ENCODE measurements at regions not wholly inside any gene's neighbourhood (a gene's known extent, or its start where the extent isn't known, plus 50 kb on each side); places are given as distances from the start of the nearest gene placed in this dataset.

DNA sequence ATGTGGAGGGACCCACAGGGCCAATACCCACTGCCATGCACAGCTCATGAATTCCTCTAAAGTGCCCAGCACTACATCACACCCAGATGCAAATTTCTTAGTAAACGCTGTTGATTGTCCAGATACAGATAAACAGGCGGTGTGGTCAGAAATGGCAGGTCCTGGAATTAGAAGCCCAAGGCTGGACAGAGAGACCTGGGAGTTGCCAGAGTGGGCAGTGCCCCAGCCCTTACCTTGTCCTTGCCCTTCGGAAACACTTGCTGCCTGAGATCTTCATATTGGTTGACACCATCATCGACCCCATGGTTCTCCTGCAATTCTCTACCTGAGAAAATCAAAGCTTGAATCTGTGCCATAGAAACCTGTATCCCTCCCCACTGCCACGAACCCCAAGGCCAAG, 149.3 kb upstream of the ETV3 start:
- H3K27ac Mint-ChIP-seq, result no peak overlapping the region
- H3K36me3 Mint-ChIP-seq (ENCODE audit: low read depth), result no peaks in the 10 kb centered on the region
- DNase-seq, result no peak
- H3K4me1 Mint-ChIP-seq, result peaks cover 3% of the 10 kb centered on the region
- H3K27me3 Mint-ChIP-seq, result peaks cover 27% of the 10 kb centered on the region
- H3K4me3 Mint-ChIP-seq, result no peak overlapping the region
- intact Hi-C loops (cut with micrococcal nuclease), result no loop called here
- ChIA-PET CTCF (no interaction called here), POLR2A (no interaction called here)
- TF ChIP-seq, protein P1, sequence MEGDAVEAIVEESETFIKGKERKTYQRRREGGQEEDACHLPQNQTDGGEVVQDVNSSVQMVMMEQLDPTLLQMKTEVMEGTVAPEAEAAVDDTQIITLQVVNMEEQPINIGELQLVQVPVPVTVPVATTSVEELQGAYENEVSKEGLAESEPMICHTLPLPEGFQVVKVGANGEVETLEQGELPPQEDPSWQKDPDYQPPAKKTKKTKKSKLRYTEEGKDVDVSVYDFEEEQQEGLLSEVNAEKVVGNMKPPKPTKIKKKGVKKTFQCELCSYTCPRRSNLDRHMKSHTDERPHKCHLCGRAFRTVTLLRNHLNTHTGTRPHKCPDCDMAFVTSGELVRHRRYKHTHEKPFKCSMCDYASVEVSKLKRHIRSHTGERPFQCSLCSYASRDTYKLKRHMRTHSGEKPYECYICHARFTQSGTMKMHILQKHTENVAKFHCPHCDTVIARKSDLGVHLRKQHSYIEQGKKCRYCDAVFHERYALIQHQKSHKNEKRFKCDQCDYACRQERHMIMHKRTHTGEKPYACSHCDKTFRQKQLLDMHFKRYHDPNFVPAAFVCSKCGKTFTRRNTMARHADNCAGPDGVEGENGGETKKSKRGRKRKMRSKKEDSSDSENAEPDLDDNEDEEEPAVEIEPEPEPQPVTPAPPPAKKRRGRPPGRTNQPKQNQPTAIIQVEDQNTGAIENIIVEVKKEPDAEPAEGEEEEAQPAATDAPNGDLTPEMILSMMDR (IDR thresholded peaks at IDR 0.05), result no peak
- ATAC-seq (ENCODE audit: low read depth), result no peak
- no peaks in the 10 kb centered on the region for H3K9me3 Mint-ChIP-seq

DNA sequence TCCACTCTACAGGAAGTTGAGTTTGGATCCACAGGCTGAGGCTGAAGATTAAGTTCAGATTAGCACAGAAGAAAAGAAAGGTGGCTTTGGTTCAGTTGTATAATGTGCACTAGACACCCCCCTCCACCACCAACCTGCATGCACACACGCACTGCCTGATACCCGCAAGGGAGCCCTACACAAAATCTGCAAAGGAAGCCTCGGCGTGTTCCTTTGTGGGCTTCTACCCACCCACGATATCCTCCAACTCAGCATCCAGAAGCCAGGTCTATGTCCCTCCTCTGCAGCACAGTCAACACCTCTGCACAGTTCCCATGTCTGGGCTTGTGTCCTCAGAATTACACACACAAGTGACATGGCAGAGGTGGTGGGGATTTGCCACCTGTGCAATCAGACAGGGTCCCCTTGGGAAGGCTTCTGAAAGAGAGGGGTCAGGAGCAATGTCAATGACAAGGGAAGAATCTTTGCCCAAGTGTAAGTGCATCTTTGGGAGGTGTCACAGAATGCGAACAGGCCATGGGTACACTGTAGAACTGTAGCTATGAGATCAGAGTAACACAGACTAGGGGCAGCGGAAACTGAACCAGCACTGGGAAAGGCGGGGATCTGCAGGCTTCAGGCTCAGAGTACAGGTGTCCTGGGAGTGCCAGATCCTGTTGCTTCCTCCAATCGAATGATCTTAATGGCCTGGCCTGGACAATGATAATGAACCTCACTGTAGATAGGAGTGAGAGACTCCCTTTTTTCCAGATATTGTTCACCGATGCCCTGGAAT, 148.6 kb upstream of the ETV3 start:
- DNase-seq (no peak), ATAC-seq (ENCODE audit: low read depth) (no peak)
- intact Hi-C loops (cut with micrococcal nuclease), result no loop called here
- H3K4me1 Mint-ChIP-seq, result peaks cover 3% of the 10 kb centered on the region
- H3K36me3 Mint-ChIP-seq (ENCODE audit: low read depth), result no peaks in the 10 kb centered on the region
- H3K9me3 Mint-ChIP-seq, result no peaks in the 10 kb centered on the region
- ChIA-PET CTCF (no interaction called here), POLR2A (no interaction called here)
- TF ChIP-seq, protein P1 (IDR thresholded peaks at IDR 0.05), result no peak
- H3K27ac Mint-ChIP-seq, result no peak overlapping the region
- peaks cover 33% of the 10 kb centered on the region for H3K27me3 Mint-ChIP-seq
- H3K4me3 Mint-ChIP-seq, result no peak overlapping the region

DNA sequence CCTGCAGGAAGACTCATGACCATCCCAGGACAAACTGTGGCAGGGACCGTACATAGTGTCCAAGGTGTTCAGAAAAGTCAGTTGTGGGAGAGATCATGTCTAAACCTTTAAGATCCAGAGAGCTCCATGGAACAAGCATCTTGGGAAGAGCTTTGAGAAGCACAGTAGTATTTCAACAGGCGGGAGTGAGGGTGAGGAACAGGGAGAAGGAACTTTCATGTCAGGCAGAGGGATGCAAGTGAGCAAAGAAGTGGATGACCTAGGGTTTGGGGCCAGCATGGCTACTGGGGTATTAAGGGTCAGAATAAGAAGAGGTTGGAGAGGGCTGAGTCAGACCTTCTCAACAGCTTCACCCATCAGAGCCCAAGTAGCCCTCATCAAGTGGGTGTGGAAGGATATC, 147.9 kb upstream of the ETV3 start:
- no peaks in the 10 kb centered on the region for H3K9me3 Mint-ChIP-seq
- DNase-seq (no peak), ATAC-seq (ENCODE audit: low read depth) (no peak)
- POLR2A ChIA-PET, result no interaction called here
- TF ChIP-seq, protein P1 (IDR thresholded peaks at IDR 0.05), result no peak
- H3K27me3 Mint-ChIP-seq, result peaks cover 37% of the 10 kb centered on the region
- H3K36me3 Mint-ChIP-seq (ENCODE audit: low read depth), result no peaks in the 10 kb centered on the region
- H3K4me3 Mint-ChIP-seq, result no peak overlapping the region
- CTCF ChIA-PET, result no interaction called here
- peaks cover 3% of the 10 kb centered on the region for H3K4me1 Mint-ChIP-seq
- no peak overlapping the region for H3K27ac Mint-ChIP-seq
- intact Hi-C loops (cut with micrococcal nuclease), result no loop called here

DNA sequence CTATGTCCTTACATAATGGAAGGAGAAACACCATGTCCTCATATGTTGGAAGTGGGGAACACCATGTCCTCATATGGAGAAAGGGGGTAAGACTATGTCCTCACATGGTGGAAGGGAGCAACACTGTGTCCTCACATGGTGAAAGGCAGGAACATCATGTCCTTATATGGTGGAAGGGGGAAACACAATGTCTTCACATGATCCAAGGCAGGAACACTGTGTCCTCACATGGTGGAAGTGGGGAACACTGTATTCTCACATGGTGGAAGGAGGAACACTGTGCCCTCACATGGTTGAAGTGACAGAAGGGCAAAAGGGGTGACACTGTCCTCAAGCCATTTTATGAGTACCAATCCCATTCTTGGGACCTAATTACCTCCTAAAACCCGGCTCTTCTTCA, 146.3 kb upstream of the ETV3 start:
- H3K36me3 Mint-ChIP-seq (ENCODE audit: low read depth), result no peaks in the 10 kb centered on the region
- H3K4me3 Mint-ChIP-seq, result no peak overlapping the region
- intact Hi-C loops (cut with micrococcal nuclease), result loop anchor here (1.0 kb wide), 1 partner anchor 22 kb away; no protein-coding TSS in a partner anchor
- no peak for ATAC-seq (ENCODE audit: low read depth)
- no peak for DNase-seq
- peaks cover 38% of the 10 kb centered on the region for H3K27me3 Mint-ChIP-seq
- no peak overlapping the region for H3K27ac Mint-ChIP-seq
- ChIA-PET POLR2A (no interaction called here), CTCF (no interaction called here)
- H3K9me3 Mint-ChIP-seq, result no peaks in the 10 kb centered on the region
- H3K4me1 Mint-ChIP-seq, result peaks cover 3% of the 10 kb centered on the region
- TF ChIP-seq, protein P1 (IDR thresholded peaks at IDR 0.05), result no peak

DNA sequence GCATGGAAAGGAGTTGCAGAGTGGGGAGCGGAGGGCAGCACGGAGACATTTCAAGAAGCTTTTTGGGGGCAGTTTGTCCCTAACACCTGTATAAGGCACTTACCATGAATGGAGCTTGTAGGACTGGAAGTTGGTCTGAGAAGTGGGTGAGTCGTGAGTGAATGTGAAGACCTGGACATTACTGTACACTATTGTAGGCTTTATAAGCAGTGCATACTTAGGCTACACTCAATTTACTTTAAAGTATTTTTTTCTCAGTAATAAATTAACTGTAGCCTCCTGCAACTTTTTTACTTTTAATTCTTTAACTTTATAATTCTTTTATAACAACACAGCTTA, 141.6 kb upstream of the ETV3 start:
- CTCF ChIA-PET, result no interaction called here
- Mint-ChIP-seq H3K36me3 (ENCODE audit: low read depth) (no peaks in the 10 kb centered on the region), H3K27ac (no peak overlapping the region), H3K27me3 (peaks cover 22% of the 10 kb centered on the region), H3K4me3 (no peak overlapping the region), H3K9me3 (no peaks in the 10 kb centered on the region), H3K4me1 (no peaks in the 10 kb centered on the region)
- intact Hi-C loops (cut with micrococcal nuclease), result no loop called here
- ATAC-seq (ENCODE audit: low read depth) (no peak), DNase-seq (no peak)
- POLR2A ChIA-PET, result no interaction called here
- TF ChIP-seq, protein P1 (IDR thresholded peaks at IDR 0.05), result no peak

All from activated B cell treated with CpG ODN at 0.5 μM for 24 hours (primary cell).